ENCODE measurements at regions not wholly inside any gene's neighbourhood (a gene's known extent, or its start where the extent isn't known, plus 50 kb on each side); places are given as distances from the start of the nearest gene placed in this dataset.

DNA sequence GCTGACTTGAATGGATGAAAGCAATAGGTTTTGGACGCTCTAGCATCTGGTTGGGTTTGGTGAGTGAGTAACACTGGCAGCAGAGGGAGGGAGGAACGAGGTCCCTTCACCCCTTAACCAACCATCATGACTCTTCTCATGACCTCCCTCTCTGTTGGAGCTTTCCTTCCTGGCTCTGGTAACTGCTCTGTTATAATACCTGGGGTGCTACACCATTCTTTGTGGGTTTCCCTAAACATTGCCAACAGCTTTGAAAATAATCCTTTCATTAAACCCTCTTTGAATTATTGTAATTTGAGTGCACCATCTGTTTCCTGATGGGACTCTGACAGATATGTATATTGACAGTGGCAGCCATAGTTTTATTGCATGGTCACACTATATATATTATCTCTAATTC is 146.2 kb upstream of the PTPRG start:
- no peak overlapping the region for H3K4me3 Mint-ChIP-seq
- CTCF ChIA-PET = no interaction called here
- TF ChIP-seq TEAD4 (CRISPR knock-in tag; IDR thresholded peaks at IDR 0.05) = no peak
- TF ChIP-seq, protein P1, sequence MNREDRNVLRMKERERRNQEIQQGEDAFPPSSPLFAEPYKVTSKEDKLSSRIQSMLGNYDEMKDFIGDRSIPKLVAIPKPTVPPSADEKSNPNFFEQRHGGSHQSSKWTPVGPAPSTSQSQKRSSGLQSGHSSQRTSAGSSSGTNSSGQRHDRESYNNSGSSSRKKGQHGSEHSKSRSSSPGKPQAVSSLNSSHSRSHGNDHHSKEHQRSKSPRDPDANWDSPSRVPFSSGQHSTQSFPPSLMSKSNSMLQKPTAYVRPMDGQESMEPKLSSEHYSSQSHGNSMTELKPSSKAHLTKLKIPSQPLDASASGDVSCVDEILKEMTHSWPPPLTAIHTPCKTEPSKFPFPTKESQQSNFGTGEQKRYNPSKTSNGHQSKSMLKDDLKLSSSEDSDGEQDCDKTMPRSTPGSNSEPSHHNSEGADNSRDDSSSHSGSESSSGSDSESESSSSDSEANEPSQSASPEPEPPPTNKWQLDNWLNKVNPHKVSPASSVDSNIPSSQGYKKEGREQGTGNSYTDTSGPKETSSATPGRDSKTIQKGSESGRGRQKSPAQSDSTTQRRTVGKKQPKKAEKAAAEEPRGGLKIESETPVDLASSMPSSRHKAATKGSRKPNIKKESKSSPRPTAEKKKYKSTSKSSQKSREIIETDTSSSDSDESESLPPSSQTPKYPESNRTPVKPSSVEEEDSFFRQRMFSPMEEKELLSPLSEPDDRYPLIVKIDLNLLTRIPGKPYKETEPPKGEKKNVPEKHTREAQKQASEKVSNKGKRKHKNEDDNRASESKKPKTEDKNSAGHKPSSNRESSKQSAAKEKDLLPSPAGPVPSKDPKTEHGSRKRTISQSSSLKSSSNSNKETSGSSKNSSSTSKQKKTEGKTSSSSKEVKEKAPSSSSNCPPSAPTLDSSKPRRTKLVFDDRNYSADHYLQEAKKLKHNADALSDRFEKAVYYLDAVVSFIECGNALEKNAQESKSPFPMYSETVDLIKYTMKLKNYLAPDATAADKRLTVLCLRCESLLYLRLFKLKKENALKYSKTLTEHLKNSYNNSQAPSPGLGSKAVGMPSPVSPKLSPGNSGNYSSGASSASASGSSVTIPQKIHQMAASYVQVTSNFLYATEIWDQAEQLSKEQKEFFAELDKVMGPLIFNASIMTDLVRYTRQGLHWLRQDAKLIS (CRISPR knock-in tag; IDR thresholded peaks at IDR 0.05; ENCODE audit: borderline replicate concordance) = no peak
- no peak for TF ChIP-seq TCF7 (CRISPR knock-in tag; IDR thresholded peaks at IDR 0.05; ENCODE audit: low read depth)
- TF ChIP-seq ZNF232 (CRISPR knock-in tag; IDR thresholded peaks at IDR 0.05) = no peak
- TF ChIP-seq FOXK1 (CRISPR knock-in tag; IDR thresholded peaks at IDR 0.05) = no peak
- TF ChIP-seq, protein P2, sequence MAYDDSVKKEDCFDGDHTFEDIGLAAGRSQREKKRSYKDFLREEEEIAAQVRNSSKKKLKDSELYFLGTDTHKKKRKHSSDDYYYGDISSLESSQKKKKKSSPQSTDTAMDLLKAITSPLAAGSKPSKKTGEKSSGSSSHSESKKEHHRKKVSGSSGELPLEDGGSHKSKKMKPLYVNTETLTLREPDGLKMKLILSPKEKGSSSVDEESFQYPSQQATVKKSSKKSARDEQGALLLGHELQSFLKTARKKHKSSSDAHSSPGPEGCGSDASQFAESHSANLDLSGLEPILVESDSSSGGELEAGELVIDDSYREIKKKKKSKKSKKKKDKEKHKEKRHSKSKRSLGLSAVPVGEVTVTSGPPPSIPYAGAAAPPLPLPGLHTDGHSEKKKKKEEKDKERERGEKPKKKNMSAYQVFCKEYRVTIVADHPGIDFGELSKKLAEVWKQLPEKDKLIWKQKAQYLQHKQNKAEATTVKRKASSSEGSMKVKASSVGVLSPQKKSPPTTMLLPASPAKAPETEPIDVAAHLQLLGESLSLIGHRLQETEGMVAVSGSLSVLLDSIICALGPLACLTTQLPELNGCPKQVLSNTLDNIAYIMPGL (CRISPR knock-in tag; IDR thresholded peaks at IDR 0.05) = no peak
- TF ChIP-seq ZBTB21 (CRISPR knock-in tag; IDR thresholded peaks at IDR 0.05; ENCODE audit: borderline replicate concordance) = no peak
- TF ChIP-seq, protein P3, sequence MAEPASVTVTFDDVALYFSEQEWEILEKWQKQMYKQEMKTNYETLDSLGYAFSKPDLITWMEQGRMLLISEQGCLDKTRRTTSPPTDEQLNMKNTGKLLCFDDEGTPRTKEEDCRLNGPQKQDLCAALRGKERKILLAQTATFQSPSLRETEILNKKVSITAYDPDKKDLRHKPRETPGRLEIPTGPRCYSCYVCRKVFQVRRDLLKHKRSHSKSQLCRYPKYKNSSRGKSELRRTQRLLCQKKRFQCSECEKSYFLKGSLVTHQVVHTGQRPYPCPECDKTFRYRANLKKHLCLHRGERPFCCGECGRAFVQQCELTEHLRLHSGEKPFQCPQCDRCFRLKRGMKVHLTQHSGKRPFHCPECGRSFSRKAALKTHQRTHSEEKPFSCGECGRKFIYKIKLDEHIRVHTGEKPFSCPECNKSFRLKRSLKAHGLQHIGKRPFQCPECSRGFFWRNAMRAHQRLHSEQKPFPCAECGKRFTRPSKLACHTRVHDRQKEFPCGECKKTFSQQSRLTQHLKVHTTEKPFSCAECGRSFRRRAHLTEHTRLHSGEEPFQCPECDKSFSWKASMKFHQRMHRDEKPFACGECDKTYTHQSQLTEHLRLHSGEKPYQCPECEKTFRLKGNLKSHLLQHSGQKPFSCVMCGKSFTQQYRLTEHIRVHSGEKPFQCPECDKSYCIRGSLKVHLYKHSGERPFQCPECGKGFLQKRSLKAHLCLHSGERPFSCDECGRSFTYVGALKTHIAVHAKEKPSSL (CRISPR knock-in tag; conservative IDR thresholded peaks at IDR 0.05) = no peak
- no peak for TF ChIP-seq EMX1 (CRISPR knock-in tag; IDR thresholded peaks at IDR 0.05)
- TF ChIP-seq NR3C1 (CRISPR knock-in tag; conservative IDR thresholded peaks at IDR 0.05; ENCODE audit: low read depth) = no peak
- no peak for TF ChIP-seq FOXJ3 (CRISPR knock-in tag; IDR thresholded peaks at IDR 0.05; ENCODE audit: borderline replicate concordance)
- no peaks in the 10 kb centered on the region; the same call in 1 of the 2 replicates for H3K27me3 Mint-ChIP-seq (ENCODE audit: low read depth)
- H3K4me1 Mint-ChIP-seq = peaks cover 5% of the 10 kb centered on the region; the same call in 1 of the 2 replicates
- H3K27ac Mint-ChIP-seq = no peak overlapping the region
- peaks cover 7% of the 10 kb centered on the region; the same call in 1 of the 2 replicates for H3K9me3 Mint-ChIP-seq
- ATAC-seq = no peak
- H3K36me3 Mint-ChIP-seq = no peaks in the 10 kb centered on the region
- no peak for DNase-seq (ENCODE audit: low spot score)
- POLR2A ChIA-PET = no interaction called here

DNA sequence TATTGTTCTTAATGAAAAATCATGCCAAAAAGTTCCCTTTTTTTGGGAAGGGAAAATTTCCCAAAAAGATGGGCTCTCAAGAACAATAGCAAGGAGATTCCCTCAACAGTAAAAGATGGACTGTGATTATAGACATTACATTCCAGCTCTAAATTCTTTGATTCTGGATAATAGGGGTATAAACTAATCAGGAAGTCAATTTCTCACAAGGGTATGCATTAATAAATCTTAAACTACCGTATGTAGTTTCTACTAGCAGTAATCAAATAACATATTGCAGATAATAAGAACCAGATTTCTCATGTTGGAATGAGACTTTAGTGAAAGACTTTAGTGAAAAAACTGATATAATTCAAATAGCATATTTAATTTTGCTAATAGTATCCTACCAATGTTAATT is 144.8 kb upstream of the PTPRG start:
- Mint-ChIP-seq H3K9me3 (peaks cover 7% of the 10 kb centered on the region; the same call in 1 of the 2 replicates), H3K4me1 (peaks cover 5% of the 10 kb centered on the region; the same call in 1 of the 2 replicates), H3K27ac (no peak overlapping the region), H3K36me3 (no peaks in the 10 kb centered on the region), H3K27me3 (ENCODE audit: low read depth) (no peaks in the 10 kb centered on the region; the same call in 1 of the 2 replicates), H3K4me3 (no peak overlapping the region)
- ATAC-seq = no peak
- DNase-seq (ENCODE audit: low spot score) = no peak
- ChIA-PET POLR2A (no interaction called here), CTCF (no interaction called here)
- TF ChIP-seq, protein P4, sequence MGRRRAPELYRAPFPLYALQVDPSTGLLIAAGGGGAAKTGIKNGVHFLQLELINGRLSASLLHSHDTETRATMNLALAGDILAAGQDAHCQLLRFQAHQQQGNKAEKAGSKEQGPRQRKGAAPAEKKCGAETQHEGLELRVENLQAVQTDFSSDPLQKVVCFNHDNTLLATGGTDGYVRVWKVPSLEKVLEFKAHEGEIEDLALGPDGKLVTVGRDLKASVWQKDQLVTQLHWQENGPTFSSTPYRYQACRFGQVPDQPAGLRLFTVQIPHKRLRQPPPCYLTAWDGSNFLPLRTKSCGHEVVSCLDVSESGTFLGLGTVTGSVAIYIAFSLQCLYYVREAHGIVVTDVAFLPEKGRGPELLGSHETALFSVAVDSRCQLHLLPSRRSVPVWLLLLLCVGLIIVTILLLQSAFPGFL (CRISPR knock-in tag; IDR thresholded peaks at IDR 0.05; ENCODE audit: borderline replicate concordance) = no peak

DNA sequence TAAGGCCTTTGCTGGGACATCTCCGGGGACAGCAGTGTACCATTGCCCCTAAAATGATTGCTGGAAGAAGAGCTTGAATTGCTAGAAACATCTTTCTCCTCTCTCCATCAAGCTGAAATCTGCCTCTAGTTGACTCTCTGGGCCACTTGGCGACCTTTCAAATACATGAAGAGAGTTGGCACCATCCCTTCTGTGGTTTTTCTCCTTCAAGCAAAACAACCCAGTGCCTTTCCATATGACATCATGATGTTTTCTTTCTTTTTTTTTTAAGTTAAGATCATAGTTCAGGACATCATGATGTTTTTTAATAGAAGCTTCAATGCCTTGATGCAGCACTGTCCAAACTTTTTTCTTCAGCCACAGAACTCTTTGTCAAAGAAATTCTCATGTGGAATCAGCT is 144.0 kb upstream of the PTPRG start:
- no peaks in the 10 kb centered on the region for H3K36me3 Mint-ChIP-seq
- no peaks in the 10 kb centered on the region; the same call in 1 of the 2 replicates for H3K27me3 Mint-ChIP-seq (ENCODE audit: low read depth)
- no peak overlapping the region for H3K4me3 Mint-ChIP-seq
- CTCF ChIA-PET = interaction anchor here (2.5 kb wide), 1 partner anchor 113 kb away, joined by 7 read pairs; no protein-coding TSS in a partner anchor
- H3K4me1 Mint-ChIP-seq = peaks cover 5% of the 10 kb centered on the region; the same call in 1 of the 2 replicates
- no peak overlapping the region for H3K27ac Mint-ChIP-seq
- peaks cover 7% of the 10 kb centered on the region; the same call in 1 of the 2 replicates for H3K9me3 Mint-ChIP-seq
- no peak for ATAC-seq
- DNase-seq (ENCODE audit: low spot score) = no peak
- POLR2A ChIA-PET = interaction anchor here (0.6 kb wide), 1 partner anchor 237 kb away, joined by 3 read pairs; no protein-coding TSS in a partner anchor
- TF ChIP-seq, protein P5, sequence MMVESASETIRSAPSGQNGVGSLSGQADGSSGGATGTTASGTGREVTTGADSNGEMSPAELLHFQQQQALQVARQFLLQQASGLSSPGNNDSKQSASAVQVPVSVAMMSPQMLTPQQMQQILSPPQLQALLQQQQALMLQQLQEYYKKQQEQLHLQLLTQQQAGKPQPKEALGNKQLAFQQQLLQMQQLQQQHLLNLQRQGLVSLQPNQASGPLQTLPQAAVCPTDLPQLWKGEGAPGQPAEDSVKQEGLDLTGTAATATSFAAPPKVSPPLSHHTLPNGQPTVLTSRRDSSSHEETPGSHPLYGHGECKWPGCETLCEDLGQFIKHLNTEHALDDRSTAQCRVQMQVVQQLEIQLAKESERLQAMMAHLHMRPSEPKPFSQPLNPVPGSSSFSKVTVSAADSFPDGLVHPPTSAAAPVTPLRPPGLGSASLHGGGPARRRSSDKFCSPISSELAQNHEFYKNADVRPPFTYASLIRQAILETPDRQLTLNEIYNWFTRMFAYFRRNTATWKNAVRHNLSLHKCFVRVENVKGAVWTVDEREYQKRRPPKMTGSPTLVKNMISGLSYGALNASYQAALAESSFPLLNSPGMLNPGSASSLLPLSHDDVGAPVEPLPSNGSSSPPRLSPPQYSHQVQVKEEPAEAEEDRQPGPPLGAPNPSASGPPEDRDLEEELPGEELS (CRISPR knock-in tag; IDR thresholded peaks at IDR 0.05) = no peak
- TF ChIP-seq ZNF396 (CRISPR knock-in tag; IDR thresholded peaks at IDR 0.05; ENCODE audit: borderline replicate concordance) = no peak
- TF ChIP-seq JUN (CRISPR knock-in tag; IDR thresholded peaks at IDR 0.05) = no peak
- TF ChIP-seq, protein P6, sequence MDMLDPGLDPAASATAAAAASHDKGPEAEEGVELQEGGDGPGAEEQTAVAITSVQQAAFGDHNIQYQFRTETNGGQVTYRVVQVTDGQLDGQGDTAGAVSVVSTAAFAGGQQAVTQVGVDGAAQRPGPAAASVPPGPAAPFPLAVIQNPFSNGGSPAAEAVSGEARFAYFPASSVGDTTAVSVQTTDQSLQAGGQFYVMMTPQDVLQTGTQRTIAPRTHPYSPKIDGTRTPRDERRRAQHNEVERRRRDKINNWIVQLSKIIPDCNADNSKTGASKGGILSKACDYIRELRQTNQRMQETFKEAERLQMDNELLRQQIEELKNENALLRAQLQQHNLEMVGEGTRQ (CRISPR knock-in tag; IDR thresholded peaks at IDR 0.05) = no peak
- no peak for TF ChIP-seq CREB1 (CRISPR knock-in tag; IDR thresholded peaks at IDR 0.05)
- TF ChIP-seq, protein P4 (CRISPR knock-in tag; IDR thresholded peaks at IDR 0.05; ENCODE audit: borderline replicate concordance) = no peak
- no peak for TF ChIP-seq TEAD4 (CRISPR knock-in tag; IDR thresholded peaks at IDR 0.05)
- TF ChIP-seq, protein P7, sequence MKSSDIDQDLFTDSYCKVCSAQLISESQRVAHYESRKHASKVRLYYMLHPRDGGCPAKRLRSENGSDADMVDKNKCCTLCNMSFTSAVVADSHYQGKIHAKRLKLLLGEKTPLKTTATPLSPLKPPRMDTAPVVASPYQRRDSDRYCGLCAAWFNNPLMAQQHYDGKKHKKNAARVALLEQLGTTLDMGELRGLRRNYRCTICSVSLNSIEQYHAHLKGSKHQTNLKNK (CRISPR knock-in tag; IDR thresholded peaks at IDR 0.05) = no peak
